GM18868 (cell line): ENCODE measurements at regions not wholly inside any gene's neighbourhood (a gene's known extent, or its start where the extent isn't known, plus 50 kb on each side); places are given as distances from the start of the nearest gene placed in this dataset.

Experiments
- ATAC-seq: cut with Tn5 transposase; IDR thresholded peaks from one replicate; pipeline ENCODE4 v1.9.1; 2021; ENCODE audit warnings: mild to moderate bottlenecking, moderate library complexity; ENCODE audit not compliant: unreplicated experiment

- ATAC-seq = peak; percentile 98
These were observed 185.1 kb downstream of the CLIC5 start for GRCh38 chr6:45830441-45831139.

- ATAC-seq = no peak
These were observed 185.8 kb downstream of the CLIC5 start for GRCh38 chr6:45829873-45830272.

DNA sequence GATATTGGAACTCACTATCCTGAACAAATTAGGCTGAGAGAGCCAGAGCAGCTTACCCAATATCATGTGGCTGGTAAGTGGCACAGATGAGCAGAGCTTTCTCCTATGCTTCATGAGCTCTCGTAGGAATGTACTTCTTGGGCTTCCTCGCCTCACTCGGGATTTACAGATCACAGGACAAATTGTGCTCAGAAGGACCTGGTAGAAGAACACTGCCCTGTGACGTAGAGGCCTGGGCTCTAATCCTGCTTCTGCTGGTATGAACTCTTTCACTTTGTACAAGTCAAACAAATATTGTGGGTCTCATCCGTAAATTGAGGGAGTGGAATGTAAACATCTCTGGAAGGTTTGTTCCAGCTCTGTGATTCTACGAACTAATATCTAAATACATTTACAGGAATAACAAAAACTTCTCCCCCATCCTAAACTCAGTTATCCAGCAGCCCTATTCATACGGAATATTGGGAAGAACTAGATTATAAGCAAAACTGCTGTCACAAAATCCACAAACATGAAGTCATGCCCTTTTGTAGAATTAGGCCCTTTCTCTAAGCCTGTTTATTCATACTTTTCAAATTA, 187.6 kb downstream of the CLIC5 start:
- ATAC-seq = no peak

- no peak for ATAC-seq
These were observed 192.8 kb downstream of the CLIC5 start for GRCh38 chr6:45822873-45823272.

DNA sequence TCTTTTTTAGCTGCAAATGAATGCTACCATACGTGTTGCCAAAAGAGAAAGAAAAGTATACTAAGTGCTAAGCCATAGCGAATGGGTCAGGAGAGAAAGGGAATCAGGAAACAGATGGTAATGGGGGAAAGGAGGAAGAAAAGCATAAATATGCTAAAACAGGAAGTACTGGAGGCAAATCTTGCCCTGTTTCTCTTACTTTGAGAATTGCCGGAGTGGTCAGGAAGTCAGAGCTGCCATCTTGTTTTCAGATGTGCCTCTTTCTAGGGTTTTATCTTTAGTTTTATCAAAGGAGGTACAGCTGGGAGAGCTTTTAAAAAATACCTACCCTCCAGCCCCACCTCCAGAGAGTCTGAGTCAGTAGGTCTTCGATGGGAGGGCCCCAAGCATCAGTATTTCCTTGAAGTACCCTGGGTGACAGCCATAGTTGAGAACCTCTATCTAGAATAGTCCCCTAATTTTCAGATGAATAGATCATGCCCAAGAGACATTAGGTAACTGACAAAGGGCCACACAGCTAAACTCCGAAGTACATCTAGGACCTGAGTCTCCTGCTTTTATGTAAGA, 193.3 kb downstream of the CLIC5 start:
- no peak for ATAC-seq

GRCh38 chr6:45818655-45819054, 197.0 kb downstream of the CLIC5 start:
- no peak for ATAC-seq

- ATAC-seq = no peak
These were observed 198.9 kb downstream of the CLIC5 start for GRCh38 chr6:45816674-45817297.

DNA sequence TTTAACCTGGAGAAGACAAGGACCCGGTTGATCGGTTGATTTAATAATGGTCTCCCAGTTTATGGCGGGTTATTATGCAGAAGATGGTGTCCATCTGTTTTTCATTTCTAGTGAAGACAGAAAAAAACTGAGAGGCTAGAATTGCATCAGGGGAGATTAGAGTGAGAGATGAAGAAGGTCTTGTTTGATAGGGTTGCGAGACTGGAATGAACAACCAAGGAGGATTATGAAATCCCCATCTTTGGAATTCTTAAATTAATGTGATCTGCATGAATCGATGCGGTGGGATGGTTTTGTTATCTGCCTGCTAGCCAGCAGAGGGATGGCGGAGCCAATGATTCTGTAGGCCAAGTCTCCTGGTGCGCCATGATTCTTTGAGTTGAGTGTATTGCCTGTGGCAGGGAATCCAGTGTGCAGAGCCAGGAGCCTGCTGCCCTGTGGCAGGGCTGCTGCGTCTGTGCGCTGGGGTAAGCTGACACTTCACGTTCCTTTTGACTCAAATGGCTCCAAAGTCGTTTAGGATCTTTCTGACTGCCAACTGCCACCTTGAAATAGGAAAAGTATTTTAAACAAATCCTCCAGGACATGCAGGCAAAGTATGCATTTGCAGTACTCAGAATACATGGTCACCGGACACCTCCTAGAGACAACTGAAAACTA, 200.1 kb downstream of the CLIC5 start:
- no peak for ATAC-seq

DNA sequence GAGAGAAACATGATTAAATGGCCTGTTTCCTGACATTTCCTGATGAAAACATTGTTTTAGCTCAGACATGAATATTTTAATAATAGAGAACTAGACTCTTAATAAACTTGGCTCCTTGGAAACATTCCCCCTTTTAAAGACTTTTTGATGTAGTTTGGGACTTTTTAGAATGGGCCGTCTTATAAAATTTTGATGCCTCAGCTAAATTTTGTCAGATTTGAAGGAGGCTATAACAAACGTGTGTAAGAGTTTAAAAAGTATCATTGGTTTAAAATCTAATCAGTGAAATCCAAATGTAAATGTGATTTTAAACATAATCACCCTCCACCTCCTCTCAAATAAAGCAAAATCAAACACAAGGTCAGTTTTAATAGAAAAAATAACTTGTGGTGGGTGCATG, 200.9 kb downstream of the CLIC5 start:
- ATAC-seq = no peak

DNA sequence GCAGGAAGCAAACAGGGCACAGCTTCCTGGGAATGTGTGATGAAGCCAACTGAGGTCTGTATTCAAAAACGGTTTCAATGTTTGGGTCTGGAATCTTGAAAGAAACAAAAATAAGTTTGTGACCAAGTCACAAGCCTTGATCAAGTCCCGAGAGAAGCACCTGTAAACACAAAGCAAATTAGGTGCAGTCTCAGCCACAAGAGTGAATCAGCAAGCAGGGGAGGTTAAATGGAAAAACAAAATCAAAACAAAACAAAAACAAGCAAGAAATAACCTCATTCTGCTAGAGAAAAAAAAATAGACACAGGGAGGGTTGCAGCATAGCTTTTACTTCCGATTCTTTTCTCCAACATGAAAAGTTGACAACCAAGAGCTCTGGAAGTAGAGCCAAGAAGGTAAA, 201.7 kb downstream of the CLIC5 start:
- ATAC-seq = no peak

DNA sequence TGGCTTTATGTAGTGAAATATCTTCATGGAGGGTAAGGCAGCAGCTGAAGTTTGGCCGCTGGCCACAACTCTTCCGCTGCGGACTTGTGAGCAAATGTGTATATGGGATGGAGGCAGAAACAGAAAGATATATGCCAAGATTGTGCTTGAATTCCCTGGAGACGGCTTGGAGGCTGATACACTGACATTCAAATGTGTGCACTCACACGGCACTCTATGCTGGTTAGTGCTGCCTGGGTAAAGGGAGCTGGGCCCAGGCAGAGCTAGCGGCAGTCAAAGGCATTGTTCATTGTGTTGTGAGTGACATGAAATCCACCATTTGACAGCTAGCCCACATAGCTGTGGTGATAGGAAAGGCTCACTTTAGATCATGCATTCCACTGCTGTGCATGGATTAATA, 202.7 kb downstream of the CLIC5 start:
- no peak for ATAC-seq

DNA sequence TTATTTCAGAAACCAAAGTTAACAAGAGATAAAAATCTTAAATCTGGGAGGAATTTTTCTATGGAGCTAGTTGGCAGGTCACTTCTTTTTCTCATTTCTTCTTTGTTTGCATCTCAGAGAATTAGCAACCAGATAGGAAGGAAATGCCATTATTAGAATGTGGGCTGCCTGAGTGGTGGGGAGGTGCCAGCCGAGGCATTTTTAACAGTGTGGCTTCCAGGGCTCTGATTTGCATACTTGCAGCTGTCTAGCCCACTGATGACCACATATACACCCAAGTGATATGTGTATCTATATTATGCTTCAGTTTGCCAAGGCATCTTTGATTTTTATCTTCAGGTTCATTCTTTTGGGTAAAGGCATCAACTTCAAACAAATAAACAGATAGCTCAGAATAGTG, 206.7 kb downstream of the CLIC5 start:
- no peak for ATAC-seq

DNA sequence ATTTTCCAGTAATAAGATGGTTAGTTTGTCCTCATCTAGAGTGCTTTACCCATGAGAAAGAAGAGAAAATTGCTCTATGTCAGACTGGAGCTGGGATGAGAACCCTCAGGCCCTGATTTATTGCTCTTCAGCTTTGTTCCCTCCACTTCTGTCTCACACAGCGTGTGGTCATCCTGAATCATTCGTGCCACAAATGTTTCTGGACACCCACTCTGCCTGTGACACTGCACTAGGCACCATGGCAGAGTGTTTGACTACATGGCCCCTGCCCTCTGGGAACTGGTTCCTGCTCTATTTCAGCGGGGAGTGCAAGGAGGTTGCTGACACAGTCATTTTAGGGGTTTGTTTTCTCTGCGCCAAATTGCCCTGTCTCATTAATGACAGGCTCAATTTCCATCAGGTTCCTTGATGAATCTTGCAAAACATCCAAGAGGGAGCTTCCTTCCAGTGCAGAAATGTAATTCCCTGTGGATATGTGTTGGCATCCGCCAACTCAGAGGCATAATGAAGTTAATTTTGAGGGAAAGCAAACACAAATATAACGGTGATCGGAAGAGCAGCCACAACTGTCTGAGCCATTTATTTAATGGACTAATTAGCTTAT, 207.5 kb downstream of the CLIC5 start:
- no peak for ATAC-seq

DNA sequence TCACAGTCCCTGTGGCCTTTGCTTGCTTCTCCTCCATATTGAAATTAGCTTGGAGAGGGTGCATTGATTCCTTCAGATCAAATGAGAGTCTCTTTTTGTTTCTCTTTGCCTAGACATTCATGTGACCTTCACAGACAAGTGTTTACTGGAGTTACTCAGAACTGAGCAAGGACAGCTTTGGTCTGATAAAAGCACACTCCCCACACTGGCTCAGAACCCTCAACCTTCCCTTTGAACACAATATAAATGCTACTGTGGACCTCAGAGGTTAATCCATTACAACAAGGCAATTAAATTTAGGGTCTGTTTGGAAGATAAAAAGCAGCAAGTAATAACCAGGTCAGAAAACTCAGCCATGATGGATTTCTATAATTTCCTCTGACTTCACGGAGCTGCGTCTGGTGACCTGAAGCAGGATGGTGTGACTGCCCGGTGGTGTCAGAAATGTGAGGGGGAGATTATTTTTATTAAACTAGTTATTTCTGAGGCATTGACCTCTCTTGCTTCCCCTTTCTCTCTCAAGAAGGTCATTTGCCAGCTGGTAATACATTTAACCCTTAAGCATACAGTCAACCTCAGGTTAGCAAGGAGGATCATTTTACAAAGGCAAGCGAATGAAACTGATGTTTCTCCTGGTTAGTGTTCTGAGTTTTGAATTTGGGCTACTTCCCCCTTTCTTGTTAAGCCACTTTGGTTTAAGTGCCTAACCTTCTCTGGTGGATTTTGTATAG, 208.2 kb downstream of the CLIC5 start:
- ATAC-seq = no peak

DNA sequence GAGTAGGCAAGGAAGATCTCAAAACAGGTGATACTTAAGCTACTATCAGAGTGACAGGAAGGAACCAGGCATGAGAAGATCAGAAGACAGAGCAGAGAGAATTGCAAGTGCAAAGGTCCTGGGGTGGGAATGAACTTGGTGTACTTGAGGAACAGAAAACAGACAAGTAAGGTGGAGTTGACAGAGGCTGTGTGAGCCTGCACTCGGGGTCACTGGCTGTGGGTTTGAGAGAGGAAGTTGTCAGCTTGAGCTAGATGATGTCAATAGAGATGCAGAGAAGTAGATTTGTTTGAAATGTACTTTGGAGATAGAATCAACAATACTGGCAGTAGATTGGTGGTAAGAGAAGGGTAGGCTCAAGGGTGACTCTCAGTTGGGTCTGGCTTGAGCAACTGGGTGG, 209.5 kb downstream of the CLIC5 start:
- no peak for ATAC-seq

GRCh38 chr6:45803071-45803470, 212.6 kb downstream of the CLIC5 start:
- ATAC-seq = no peak

- ATAC-seq = no peak
These were observed 214.0 kb downstream of the CLIC5 start for GRCh38 chr6:45801471-45802289.

DNA sequence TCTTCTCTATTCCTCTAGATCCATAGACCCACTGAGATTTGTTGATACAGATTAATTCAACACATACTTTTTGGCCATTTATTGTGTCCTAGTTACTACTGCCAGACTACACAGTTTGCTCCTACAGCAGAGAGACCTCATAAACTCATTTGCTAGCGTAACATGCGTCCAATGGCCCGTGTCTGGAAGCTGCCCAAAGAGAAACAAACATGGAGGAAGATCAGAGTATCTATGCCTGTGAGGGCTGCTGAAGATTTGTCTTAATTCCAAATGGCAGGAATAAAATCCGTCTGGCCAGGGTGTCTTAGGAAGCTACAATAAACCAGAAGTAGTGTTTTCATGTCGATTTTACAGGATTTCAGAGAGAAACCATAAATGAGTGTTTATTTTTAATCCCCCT, 214.7 kb downstream of the CLIC5 start:
- ATAC-seq = no peak

- no peak for ATAC-seq
These were observed 220.0 kb downstream of the CLIC5 start for GRCh38 chr6:45795678-45796077.

DNA sequence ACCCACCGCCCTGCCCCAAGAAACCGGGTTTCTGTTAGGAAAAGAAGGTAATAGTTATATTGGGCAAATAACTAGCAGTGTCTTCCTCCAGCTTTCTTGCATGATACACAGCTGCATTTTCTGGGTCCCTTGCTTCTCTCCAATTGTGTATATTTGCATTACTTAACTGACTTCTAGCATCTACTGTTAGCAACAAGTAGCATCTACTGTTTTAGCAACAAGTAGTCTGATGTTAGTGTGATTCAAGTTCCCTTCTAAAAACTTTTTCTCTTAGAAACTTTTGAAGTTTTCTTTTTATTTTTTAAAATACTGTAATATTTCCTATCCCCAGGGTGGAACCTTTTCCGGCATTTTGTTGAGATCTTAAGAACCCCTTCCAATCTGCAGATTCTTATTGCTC, 221.2 kb downstream of the CLIC5 start:
- no peak for ATAC-seq
